GM20000 (cell line): ENCODE measurements at regions not wholly inside any gene's neighbourhood (a gene's known extent, or its start where the extent isn't known, plus 50 kb on each side); places are given as distances from the start of the nearest gene placed in this dataset.

Source experiments
- DNase-seq: peaks from one replicate; pipeline ENCODE4 v3.0.0; 2012; ENCODE audit warnings: low spot score
- CTCF ChIP-seq: IDR thresholded peaks from 2 replicates; pipeline ENCODE4 v1.5.1; 2012; ENCODE audit warnings: mild to moderate bottlenecking, control low read depth; ENCODE audit errors: extremely low read depth, missing control alignments

DNA sequence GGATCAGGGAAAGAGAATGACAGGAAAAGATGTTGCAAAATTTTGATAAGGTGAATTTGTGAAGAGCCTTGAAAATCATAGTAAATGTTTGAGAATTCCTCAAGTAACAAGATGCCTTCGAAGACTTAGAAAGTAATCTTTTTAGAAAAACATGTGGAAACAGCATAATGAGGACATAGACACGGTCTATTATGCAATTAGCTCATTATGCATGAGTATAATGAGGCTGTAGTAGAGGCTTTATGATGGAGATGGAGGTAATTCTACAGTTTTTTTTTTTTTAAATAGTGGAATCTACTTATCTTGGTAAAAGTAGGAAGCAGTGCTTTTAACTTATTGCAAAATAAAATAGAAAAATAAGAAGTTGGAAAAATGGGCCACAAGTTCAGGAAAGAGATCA, 1329.1 kb upstream of the SPRY2 start:
- DNase-seq: no peak
- TF ChIP-seq CTCF: no peak

- no peak for DNase-seq
- no peak for TF ChIP-seq CTCF
Observed at GRCh38 chr13:81664872-81665271, 1323.9 kb upstream of the SPRY2 start.

DNA sequence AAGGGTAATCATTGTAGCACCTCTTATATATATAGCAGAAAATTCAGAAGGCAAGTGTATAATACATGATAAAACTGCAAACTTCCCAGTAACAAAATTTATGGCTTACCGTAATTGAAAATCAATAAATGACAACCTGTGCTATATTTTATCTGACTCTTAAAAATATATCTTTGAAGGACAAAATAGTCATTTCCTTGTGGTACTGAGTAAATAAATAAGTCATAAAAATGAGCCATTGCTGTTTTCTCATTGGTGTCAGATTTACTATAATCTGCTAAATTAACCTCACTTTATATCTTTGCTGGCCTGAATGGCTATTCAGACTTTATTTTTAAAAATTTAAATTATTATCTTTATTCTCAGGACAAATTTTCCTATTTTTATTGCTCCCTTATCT, 1319.1 kb upstream of the SPRY2 start:
- TF ChIP-seq CTCF: no peak
- DNase-seq: no peak

DNA sequence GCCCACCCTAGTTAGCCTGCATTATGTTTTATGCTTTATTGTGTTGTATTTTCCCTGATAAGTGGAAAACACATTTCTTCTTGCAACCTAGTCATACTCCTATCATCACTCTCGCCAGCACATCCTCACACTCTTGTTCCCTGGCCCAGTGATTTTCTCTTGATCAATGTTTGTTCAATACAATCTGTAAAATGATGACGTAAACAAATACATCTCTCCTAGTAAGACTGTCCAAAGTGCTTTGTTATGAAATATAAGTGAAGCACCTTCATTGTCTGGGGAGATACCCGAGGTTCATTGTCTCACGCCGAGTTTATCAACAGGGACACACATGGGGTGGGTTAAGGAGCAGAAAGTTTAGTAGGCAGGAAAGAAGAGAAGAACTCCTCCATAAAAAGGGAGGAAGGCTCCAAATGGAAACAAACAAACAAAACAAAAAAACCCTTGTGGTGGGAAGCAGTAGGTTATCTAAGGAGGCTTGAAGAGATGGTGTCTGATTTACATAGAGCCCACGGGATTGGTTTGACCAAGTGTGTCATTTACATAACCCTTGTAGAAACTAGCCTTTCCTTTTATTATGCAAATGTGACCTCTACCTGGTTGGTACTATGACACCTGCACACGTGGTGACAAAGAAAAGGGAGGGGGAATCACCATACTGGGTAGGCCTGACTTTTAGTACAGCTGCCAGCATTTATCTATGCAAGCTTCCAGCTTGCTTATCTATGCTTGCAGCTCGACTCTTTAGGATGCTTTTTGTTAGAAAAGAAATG, 1317.9 kb upstream of the SPRY2 start:
- no peak for DNase-seq
- TF ChIP-seq CTCF: no peak

DNA sequence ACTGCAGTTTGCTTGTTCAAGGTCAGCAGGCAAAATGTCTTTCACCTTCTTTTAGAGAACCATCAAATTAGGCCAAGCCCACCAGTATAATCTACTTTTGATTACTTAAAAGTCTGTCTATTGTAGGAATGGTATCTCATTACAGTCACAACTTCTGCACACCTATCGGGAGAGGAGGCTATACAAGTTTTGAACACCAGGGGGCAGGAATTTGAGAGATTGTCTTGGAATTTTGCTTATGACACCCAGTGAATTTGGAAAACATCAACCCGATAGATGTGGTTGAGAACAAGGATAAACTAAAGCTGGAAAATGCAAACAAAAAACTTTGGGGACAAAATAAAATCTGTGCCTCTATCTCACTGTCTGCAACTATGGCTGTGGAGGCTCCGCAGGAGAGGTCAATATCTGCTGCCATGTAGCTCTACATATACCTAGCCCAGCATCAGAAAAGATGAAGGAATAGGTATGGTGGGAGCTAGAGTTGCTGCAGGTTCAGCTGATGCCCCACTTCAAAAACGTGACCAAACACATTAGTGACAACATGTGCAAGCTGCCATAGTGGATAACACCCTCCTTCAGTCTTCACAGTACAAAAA, 1299.2 kb upstream of the SPRY2 start:
- no peak for DNase-seq
- peak; percentile 36 for TF ChIP-seq CTCF

- TF ChIP-seq CTCF: no peak
- DNase-seq: no peak
Observed at GRCh38 chr13:81637457-81637856, 1296.5 kb upstream of the SPRY2 start.

- DNase-seq: no peak
- TF ChIP-seq CTCF: no peak
Observed at GRCh38 chr13:81636120-81636519, 1295.2 kb upstream of the SPRY2 start.
